Activated naive CD4-positive, alpha-beta T cell treated with anti-CD3 and anti-CD28 coated beads, Interleukin-2, amount 10 ng/mL, durations not matched to agents 7 days and 5 days (primary cell): ENCODE measurements at regions not wholly inside any gene's neighbourhood (a gene's known extent, or its start where the extent isn't known, plus 50 kb on each side); places are given as distances from the start of the nearest gene placed in this dataset.

Source experiments
- CTCF ChIA-PET: fragments of 350-600 bp; sonication (Branson Sonifier 250); formaldehyde crosslinking; loops from one replicate; lab custom pipeline; 2021; ENCODE audit warnings: antibody characterized with exemption; lab: Charles Lee
- DNase-seq: peaks from one replicate; pipeline ENCODE4 v3.0.0-alpha.2; 2020
- H3K27ac Mint-ChIP-seq: one replicate; pipeline ENCODE4 v1.8.0; 2021; ENCODE audit warnings: mild to moderate bottlenecking, moderate library complexity, mixed read lengths
- H3K27me3 Mint-ChIP-seq: one replicate; pipeline ENCODE4 v1.8.0; 2021; ENCODE audit warnings: mild to moderate bottlenecking, mixed read lengths
- H3K36me3 Mint-ChIP-seq: one replicate; pipeline ENCODE4 v1.8.0; 2021; ENCODE audit warnings: mixed read lengths
- H3K4me1 Mint-ChIP-seq: one replicate; pipeline ENCODE4 v1.8.0; 2021; ENCODE audit warnings: mixed read lengths
- H3K4me3 Mint-ChIP-seq: one replicate; pipeline ENCODE4 v1.8.0; 2021; ENCODE audit warnings: mild to moderate bottlenecking, moderate library complexity, mixed read lengths
- H3K9me3 Mint-ChIP-seq: one replicate; pipeline ENCODE4 v1.8.0; 2021; ENCODE audit warnings: mixed read lengths

DNA sequence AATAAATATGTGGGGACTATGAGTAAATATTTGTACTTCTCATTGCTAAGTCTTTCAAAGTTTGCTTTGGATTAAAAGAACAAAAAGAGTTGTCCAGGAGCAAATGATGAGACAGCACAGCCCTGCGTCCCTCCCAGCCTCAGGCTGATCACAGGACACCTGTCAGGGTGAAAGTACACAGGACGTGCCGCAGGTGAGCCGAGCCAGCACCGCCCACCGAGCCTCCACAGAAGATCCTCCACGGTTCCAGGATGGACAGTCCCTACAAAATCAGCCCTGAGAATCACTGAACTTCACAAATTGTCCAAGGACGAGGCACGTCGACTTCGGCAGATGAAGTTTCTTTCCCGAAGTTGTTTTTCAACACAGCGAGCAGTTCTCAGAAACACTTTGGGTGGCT, 661.5 kb downstream of the BRD1 start:
- Mint-ChIP-seq H3K36me3 (no peaks in the 10 kb centered on the region), H3K4me1 (no peaks in the 10 kb centered on the region), H3K9me3 (peaks cover 7% of the 10 kb centered on the region), H3K27ac (no peak overlapping the region), H3K4me3 (no peak overlapping the region), H3K27me3 (no peaks in the 10 kb centered on the region)
- DNase-seq: no peak
- CTCF ChIA-PET: no interaction called here

DNA sequence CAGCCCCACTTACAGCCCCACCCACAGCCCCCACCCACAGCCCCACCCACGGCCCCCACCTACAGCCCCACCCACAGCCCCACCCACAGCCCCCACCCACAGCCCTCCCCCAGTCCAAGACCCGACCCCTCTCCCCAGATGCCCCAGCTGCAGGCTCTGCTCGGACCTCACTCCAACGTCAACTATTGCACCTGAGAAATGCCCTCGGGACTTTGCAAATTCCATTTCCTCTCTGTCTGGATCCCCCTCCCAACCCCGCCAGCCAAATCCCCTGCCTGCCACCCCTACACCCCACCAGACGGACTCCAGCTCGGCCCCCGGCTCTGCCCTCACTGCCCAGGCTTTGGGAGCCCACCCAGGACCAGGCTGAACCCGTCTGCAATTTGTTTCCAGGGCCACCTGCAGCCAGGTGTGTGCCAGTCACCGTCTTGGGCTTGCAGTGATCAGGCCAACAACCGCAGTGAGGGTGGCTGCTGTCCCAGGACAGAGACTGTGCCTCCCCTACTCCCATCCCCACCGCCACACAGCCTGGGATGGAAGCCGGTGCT, 662.8 kb downstream of the BRD1 start:
- no peaks in the 10 kb centered on the region for H3K4me1 Mint-ChIP-seq
- H3K4me3 Mint-ChIP-seq: no peak overlapping the region
- peaks cover 2% of the 10 kb centered on the region for H3K9me3 Mint-ChIP-seq
- H3K27ac Mint-ChIP-seq: no peak overlapping the region
- H3K36me3 Mint-ChIP-seq: no peaks in the 10 kb centered on the region
- no peaks in the 10 kb centered on the region for H3K27me3 Mint-ChIP-seq
- CTCF ChIA-PET: no interaction called here
- no peak for DNase-seq

DNA sequence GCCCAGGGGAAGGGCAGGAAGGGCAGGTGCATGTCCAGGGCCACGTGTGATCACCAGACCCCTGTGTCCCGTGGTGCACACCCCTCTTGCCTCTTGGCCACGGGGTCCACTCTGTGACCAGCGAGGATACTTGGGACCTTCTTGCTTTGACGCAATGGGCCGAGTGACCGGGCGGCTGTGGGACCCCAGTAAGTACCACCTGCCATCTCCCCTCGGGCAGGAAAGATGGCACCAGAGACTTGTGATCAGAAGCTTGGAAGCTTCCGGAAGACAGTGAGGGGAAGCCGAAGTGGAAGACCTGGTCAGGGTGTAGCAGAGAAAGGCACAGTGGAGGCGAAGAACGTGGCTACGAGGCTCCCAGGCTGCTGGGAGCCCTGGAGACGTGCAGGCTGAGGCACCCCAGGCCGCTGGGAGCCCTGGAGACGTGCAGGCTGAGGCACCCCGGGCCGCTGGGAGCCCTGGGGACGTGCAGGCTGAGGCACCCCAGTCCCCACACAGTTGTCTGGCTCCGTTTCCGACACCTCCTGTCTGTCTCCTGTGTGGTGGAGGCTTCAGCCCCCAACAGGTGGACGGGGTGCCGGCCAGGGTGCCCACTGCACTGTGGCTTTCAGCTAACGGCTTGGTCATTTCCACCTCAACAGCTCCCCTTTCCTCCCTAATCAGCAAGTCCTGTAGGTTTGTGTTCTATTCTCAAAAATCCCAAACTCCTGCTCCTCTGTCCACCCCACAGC, 663.5 kb downstream of the BRD1 start:
- H3K4me1 Mint-ChIP-seq: no peaks in the 10 kb centered on the region
- H3K27ac Mint-ChIP-seq: no peak overlapping the region
- DNase-seq: no peak
- no peak overlapping the region for H3K4me3 Mint-ChIP-seq
- CTCF ChIA-PET: no interaction called here
- no peaks in the 10 kb centered on the region for H3K9me3 Mint-ChIP-seq
- H3K36me3 Mint-ChIP-seq: no peaks in the 10 kb centered on the region
- H3K27me3 Mint-ChIP-seq: no peaks in the 10 kb centered on the region

DNA sequence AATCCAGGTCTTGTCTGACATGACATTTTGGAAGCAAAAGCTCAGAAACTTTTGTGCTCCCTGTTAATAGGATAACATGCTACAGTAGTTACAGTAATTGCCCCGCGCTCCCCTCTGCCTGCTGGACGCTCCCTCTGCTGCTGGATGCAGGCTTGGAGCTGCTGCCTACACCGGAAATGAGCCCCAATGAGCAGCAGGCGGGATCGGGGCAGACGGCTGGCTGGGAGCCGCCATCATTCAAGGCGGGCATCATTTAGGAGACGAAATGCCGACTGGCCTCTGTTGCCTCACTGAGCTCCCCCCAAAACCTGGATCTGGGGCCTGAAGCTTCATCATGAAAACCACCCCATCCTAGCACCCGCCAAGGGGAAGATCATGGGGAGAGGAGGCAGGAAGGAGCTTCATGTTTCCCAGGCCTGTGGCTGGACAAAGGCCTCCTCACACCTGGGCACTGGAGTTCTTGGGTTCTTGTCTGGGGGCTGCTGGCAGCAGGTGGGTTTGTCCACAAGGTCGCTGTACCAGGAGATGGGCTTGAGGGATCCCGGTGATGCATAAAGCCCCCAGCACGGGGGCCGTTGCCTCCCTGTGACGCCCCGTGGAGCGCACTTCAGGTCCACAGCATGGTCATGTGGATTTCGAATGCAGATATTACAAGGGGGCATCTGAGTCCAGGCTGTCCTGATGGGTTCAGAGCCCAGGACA, 664.3 kb downstream of the BRD1 start:
- CTCF ChIA-PET: no interaction called here
- no peak for DNase-seq
- Mint-ChIP-seq H3K27ac (no peak overlapping the region), H3K27me3 (no peaks in the 10 kb centered on the region), H3K4me1 (no peaks in the 10 kb centered on the region), H3K4me3 (no peak overlapping the region), H3K36me3 (no peaks in the 10 kb centered on the region), H3K9me3 (no peaks in the 10 kb centered on the region)

DNA sequence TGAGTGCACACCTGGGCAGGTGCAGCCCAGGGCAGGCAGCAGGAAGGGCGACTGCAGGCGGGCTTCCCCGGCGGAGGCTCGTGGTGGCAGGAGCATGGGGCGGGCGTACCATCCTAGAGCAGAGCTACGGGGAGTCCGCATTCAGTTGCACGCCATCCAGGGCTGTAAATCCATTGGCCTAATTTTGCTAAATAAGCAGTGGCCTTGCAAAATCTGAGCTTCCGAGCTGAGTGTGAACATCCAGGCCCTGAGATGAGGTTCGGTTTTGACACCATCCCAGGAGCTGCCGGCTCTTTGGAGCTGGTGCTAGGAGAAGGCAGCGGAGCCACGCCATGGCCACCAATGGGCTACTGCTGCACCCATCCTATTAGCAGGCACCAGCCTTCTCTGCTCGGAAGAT, 664.8 kb downstream of the BRD1 start:
- no peak overlapping the region for H3K4me3 Mint-ChIP-seq
- H3K27me3 Mint-ChIP-seq: no peaks in the 10 kb centered on the region
- CTCF ChIA-PET: no interaction called here
- H3K4me1 Mint-ChIP-seq: no peaks in the 10 kb centered on the region
- no peaks in the 10 kb centered on the region for H3K9me3 Mint-ChIP-seq
- H3K27ac Mint-ChIP-seq: no peak overlapping the region
- no peaks in the 10 kb centered on the region for H3K36me3 Mint-ChIP-seq
- DNase-seq: no peak

DNA sequence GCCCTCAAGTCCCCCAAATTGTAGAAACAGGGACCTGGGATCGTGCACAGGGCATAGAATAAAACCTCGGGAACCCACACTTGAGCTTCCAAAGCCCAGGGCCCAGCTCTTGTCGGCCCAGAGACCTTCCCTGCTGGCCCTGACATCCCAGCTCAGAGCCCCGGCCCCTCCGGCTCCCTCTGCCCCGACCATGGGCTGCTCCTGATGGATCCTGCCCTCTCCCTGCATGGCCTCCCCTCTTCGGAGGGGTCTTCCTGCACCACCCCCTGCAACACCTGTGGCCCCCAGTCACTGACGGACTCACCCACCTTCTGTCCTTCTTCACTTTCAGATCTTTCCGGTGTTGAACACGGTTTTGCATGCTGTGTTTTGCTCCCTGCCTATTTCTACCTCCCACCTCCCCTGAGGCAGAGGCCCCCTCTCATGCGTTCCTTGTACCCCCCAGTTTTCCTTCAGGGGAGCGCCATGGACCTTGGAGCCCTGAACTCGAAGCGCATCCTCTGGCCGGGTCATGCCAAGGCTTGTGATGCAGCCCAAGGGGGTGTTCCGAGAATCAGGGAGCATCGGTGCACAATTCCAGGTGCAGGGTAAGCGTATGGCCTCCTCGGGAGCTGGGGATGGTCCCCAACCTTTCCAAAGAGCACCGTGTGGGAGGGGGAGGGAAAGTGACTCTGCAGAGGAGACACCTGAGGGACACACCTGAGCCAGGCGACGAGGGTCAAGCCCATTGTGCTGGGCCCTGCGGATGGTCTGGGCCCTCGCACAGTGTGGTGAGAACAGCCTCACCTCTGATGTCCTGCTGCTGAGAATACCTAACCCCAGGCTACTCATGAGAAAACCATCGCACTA, 666.4 kb downstream of the BRD1 start:
- Mint-ChIP-seq H3K9me3 (peaks cover 2% of the 10 kb centered on the region), H3K4me3 (no peak overlapping the region), H3K27me3 (no peaks in the 10 kb centered on the region), H3K27ac (no peak overlapping the region), H3K36me3 (no peaks in the 10 kb centered on the region), H3K4me1 (no peaks in the 10 kb centered on the region)
- no peak for DNase-seq
- CTCF ChIA-PET: no interaction called here

DNA sequence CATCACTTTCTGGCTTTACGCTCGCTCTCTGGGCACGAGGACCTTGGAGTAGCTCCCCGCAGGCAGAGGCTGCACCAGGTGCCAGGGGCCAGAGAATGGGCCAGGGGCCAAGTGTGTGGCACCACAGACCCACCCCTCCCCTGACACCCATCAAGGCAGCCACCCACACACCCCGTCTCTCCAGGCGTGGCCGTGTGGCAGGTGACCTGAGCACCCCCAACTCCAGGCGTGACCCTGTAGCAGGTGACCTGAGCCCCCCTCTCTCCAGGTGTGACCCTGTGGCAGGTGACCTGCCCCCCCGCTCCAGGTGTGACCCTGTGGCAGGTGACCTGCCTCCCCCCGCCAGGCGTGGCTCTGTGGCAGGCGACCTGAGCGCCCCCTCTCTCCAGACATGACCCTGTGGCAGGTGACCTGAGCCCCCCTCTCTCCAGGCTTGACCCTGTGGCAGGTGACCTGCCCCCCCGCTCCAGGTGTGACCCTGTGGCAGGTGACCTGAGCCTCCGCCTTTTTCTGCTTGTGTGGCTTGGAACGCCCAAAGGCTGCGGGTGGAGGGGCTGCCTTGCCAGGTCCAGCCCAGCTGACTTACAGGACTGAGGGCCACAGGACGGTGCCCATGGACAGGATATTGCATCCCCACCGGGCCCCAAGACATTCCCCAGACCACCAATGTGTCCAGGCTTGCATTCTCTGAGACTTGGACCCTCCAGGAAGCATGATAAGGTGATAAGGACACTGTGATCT, 667.2 kb downstream of the BRD1 start:
- no peaks in the 10 kb centered on the region for H3K4me1 Mint-ChIP-seq
- H3K4me3 Mint-ChIP-seq: no peak overlapping the region
- no peak overlapping the region for H3K27ac Mint-ChIP-seq
- DNase-seq: no peak
- H3K36me3 Mint-ChIP-seq: no peaks in the 10 kb centered on the region
- CTCF ChIA-PET: no interaction called here
- H3K27me3 Mint-ChIP-seq: no peaks in the 10 kb centered on the region
- peaks cover 5% of the 10 kb centered on the region for H3K9me3 Mint-ChIP-seq

DNA sequence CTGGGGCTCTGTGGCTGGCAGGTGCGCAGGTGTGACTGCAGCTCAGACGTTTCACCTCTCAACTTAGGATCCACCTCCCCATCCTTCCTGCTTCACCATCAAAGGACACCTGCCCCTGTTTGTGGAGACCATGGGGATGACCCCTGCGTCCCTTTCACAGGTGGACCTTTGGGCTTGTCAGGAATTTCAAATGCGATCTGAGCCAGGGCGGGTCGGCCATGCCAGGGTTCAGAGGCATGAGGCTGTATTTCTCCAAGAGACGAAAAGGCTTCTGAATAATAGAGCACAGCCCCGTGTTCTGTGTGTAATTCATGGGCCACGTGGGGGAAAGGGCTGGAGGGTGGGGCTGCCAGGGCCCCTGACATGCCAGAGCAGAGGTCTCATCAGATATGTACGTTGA, 668.0 kb downstream of the BRD1 start:
- CTCF ChIA-PET: no interaction called here
- H3K36me3 Mint-ChIP-seq: no peaks in the 10 kb centered on the region
- H3K4me3 Mint-ChIP-seq: no peak overlapping the region
- H3K4me1 Mint-ChIP-seq: no peaks in the 10 kb centered on the region
- H3K27ac Mint-ChIP-seq: no peak overlapping the region
- no peak for DNase-seq
- peaks cover 5% of the 10 kb centered on the region for H3K9me3 Mint-ChIP-seq
- H3K27me3 Mint-ChIP-seq: no peaks in the 10 kb centered on the region

DNA sequence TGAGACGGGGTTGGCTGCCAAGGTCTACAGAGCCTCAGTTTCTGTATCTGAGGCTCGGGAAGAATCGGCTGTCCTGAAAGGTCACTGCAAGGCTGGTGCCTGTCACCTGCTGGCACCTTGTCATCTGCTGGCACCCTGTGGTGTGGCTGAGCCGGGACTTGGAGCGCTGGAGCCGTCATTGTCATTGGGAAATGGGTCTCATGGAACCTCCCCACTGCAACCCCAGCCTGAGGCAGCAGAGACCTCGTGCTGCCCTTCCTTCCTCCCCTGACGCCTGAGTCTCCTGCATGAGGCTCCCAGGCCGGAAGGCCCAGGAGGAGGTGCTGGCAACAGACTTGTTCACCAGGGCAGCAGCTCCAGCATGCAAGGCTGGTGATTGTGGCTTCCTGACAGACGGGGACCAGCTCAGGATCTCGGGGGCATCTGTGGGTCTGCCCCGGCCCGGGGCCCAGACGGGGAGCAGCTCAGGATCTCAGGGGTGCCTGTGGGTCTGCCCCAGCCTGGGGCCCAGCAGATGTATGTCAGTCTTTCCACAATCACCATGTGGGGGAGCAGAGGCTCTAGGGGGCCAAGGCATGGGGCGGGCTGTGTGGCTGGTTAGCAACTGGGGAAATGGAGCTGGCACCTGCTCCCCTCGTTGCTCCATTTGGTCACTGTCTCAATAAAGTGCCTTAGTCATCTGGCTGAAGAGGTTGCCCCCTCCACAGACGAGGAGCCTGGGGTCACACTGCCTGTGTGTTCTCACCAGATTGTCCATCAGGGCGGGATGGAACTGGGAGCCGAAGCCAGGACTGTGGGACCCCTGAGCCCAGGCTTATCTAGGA, 668.7 kb downstream of the BRD1 start:
- Mint-ChIP-seq H3K27ac (no peak overlapping the region), H3K27me3 (no peaks in the 10 kb centered on the region), H3K4me3 (no peak overlapping the region), H3K36me3 (no peaks in the 10 kb centered on the region), H3K4me1 (no peaks in the 10 kb centered on the region), H3K9me3 (peaks cover 5% of the 10 kb centered on the region)
- DNase-seq: no peak
- CTCF ChIA-PET: no interaction called here

DNA sequence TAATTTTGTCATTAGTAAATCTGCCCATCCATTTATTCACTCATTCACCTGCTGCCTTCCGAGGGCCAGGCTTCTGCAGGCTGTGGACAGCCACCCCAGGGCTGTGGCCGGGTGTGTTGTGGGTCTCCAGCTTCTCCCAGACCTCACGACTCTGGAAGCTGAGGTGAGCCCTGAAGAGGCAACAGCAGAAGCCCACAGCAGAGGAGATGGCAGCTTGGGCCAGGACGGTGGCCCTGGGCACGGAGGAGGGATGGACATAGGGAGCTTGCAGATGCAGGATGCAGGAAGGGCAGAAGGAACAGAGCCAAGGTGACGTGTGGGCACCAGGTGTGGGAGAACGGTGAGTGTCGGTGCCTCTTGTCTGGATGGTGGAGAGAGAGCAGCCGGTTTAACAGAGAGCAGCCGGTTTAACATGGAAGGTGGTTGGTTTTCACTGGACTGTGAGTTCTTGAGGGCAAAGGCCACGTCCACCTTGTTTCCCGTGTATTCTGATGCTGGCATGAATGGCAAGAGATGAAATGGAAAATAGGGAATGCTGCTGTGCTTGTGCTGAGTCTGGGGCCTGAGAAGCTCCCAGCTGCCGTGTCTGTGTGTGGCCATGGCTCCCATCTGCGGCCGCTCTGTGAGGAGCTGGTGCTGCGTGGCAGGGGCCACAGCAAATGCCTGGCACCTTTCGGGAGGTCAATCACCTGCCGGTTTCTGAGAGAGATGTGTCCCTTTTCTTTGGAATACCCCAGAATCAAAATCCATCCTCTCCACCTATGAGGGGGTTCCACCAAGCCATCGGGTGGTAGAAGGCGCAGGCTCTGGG, 669.9 kb downstream of the BRD1 start:
- Mint-ChIP-seq H3K27ac (no peak overlapping the region), H3K4me3 (no peak overlapping the region), H3K4me1 (no peaks in the 10 kb centered on the region), H3K36me3 (no peaks in the 10 kb centered on the region), H3K9me3 (peaks cover 5% of the 10 kb centered on the region), H3K27me3 (no peaks in the 10 kb centered on the region)
- CTCF ChIA-PET: no interaction called here
- no peak for DNase-seq

DNA sequence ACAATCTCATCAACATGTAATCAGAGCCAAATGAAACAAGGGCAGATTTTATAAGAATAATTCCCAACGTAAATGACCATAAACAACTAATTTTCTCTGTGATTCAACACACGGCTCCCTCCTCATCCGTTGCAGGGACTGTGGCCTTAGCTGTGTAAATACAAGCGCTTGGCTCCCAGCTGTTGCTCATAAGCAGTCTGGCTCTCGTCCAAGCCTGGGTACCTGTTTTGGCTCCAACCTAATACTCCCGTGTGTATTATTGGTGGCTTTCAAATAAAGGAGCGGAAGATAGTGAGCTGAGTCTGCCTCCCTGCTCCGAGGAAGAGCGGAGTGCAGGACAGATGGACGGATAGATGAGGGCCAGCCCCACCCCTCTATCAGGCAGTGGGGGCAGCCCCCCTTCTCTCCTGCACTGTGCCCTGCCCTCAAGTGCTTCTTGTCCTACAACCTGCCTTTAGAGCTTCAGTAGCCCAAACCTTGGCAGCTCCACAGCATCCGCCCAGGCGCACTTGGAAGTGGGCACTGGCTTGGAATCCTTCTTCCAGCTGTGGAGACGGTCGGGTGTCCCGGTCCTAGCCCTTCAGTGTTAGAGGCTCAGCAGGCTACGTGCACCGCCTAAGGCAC, 670.9 kb downstream of the BRD1 start:
- no peak for DNase-seq
- no peaks in the 10 kb centered on the region for H3K36me3 Mint-ChIP-seq
- CTCF ChIA-PET: no interaction called here
- H3K4me1 Mint-ChIP-seq: no peaks in the 10 kb centered on the region
- H3K9me3 Mint-ChIP-seq: peaks cover 5% of the 10 kb centered on the region
- H3K27me3 Mint-ChIP-seq: no peaks in the 10 kb centered on the region
- H3K4me3 Mint-ChIP-seq: no peak overlapping the region
- no peak overlapping the region for H3K27ac Mint-ChIP-seq

DNA sequence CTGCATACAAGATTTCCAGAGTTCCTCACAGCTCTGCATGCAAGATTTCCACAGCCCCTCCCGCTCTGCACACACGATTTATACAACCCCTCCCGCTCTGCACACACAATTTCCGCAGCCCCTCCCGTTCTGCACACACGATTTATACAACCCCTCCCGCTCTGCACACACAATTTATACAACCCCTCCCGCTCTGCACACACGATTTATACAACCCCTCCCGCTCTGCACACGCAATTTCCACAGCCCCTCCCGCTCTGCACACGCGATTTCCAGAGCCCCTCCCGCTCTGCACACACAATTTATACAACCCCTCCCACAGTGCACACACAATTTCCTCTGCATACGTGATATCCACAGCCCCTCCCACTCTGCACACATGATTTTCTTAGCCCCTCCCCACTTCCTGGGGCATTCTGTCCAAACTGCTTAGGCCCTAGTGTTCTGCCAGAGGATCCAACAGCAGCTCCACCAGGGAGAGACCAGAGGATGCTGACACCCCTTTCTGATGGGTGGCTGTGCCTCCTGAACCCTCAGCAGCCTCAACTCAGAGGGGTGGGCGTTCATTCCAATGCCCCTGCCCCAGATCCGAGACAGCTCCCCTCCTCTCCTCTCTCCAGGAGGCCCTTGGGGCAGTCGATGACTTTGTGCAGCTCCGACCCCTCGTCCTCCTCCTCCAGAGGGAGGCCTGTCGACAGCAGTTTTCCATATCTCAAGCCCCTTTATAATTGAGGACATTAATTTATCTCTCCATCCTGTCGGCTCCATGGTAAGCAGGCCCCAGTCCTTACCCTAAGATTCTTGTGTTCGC, 671.7 kb downstream of the BRD1 start:
- Mint-ChIP-seq H3K4me3 (no peak overlapping the region), H3K36me3 (no peaks in the 10 kb centered on the region), H3K4me1 (no peaks in the 10 kb centered on the region), H3K27ac (no peak overlapping the region), H3K27me3 (no peaks in the 10 kb centered on the region), H3K9me3 (peaks cover 5% of the 10 kb centered on the region)
- CTCF ChIA-PET: no interaction called here
- no peak for DNase-seq
